ENCODE measurements at regions not wholly inside any gene's neighbourhood (a gene's known extent, or its start where the extent isn't known, plus 50 kb on each side); places are given as distances from the start of the nearest gene placed in this dataset.

DNA sequence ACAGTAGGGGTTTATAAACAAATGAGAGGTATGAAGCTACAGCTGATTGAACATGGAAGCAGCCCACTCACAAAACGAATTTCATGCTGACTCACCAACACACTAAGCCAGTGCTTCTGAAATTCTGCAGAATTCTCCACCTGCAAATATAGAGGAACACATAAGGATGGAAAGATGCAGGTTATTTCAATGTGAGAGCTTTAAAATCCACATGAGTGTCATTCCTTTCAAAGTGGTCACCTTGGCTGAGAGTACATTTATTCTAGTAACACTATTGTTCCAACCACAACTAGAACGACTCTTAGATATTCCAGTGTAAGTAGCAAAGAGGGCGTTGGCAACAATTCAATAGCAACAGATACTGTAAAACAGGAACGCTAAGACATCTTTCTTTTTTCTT is 189.9 kb upstream of the TSC22D2 start:
- Histone ChIP-seq H2AK5ac (ENCODE audit: low read depth, low read length) (no peak overlapping the region), H3K27me3 (replicated peaks in 1 of 4; ENCODE audit: control insufficient read depth in 3 of 4, extremely low read depth in 1 of 4, insufficient read depth in 3 of 4, low read length in 3 of 4) (peaks cover 0 to 7% (median 2%) of the 10 kb centered on the region in 4 experiments; a peak in 5 of 7 replicates), H3K18ac (ENCODE audit: extremely low read depth, low read length) (no peak overlapping the region), H3K4me2 (ENCODE audit: insufficient read depth in 1 of 2, low read depth in 2 of 2, low read length in 2 of 2) (no peak overlapping the region), H3K79me2 (ENCODE audit: control insufficient read depth in 1 of 2, insufficient read depth in 2 of 2, low read length in 2 of 2) (no peaks in the 10 kb centered on the region), H4K91ac (replicated peaks; ENCODE audit: insufficient read length, low read length) (no peak overlapping the region), H4K8ac (ENCODE audit: extremely low read depth, insufficient read depth, low read length) (no peak overlapping the region), H4K5ac (ENCODE audit: insufficient read length, low read depth, low read length) (no peak overlapping the region), H2BK12ac (ENCODE audit: low read depth, low read length) (no peak overlapping the region), H3K4me1 (replicated peaks in 1 of 4; ENCODE audit: control insufficient read depth in 3 of 4, insufficient read depth in 4 of 4, low read length in 3 of 4) (peaks cover 4 to 18% (median 10%) of the 10 kb centered on the region in 4 experiments; a peak in 6 of 7 replicates), H3K9me3 (ENCODE audit: insufficient read depth in 2 of 2, low read depth in 1 of 2, low read length in 1 of 2) (peaks cover 3 to 6% of the 10 kb centered on the region in 2 experiments; a peak in 3 of 4 replicates), H3K79me1 (ENCODE audit: low read depth, low read length) (no peaks in the 10 kb centered on the region; the same call in 1 of the 2 replicates), H3K14ac (ENCODE audit: insufficient read length) (no peak overlapping the region), H2BK20ac (ENCODE audit: low read length) (no peak overlapping the region), H2AFZ (ENCODE audit: low read length) (no peak overlapping the region), H2BK5ac (ENCODE audit: low read depth, low read length) (no peak overlapping the region), H3K4ac (replicated peaks; ENCODE audit: insufficient read length, low read depth, low read length) (no peak overlapping the region), H3K23ac (ENCODE audit: insufficient read length) (no peak overlapping the region), H3K56ac (replicated peaks; ENCODE audit: insufficient read length, low read depth, low read length) (no peak overlapping the region), H2BK15ac (ENCODE audit: low read length) (no peak overlapping the region), H3K27ac (ENCODE audit: low read depth, low read length) (no peak overlapping the region), H3K9ac (replicated peaks in 1 of 4; ENCODE audit: extremely low read depth in 1 of 4, low read depth in 3 of 4, low read length in 3 of 4) (no peak overlapping the region), H3K36me3 (ENCODE audit: control insufficient read depth in 2 of 4, insufficient read depth in 4 of 4, low read length in 3 of 4) (no peaks in the 10 kb centered on the region), H3K4me3 (ENCODE audit: extremely low read depth in 1 of 4, insufficient read depth in 2 of 4, low read depth in 3 of 4, low read length in 4 of 4) (no peak overlapping the region), H4K20me1 (replicated peaks in 1 of 2; ENCODE audit: control insufficient read depth in 1 of 2, insufficient read depth in 2 of 2, low read length in 2 of 2) (peaks cover 0 to 4% of the 10 kb centered on the region in 2 experiments), H3K23me2 (ENCODE audit: low read depth, low read length) (peaks cover 6% of the 10 kb centered on the region; the same call in 1 of the 2 replicates), H2BK120ac (replicated peaks; ENCODE audit: low read depth, low read length) (no peak overlapping the region)
- 94% methylated on average over 4 of the region's 4 CpGs; no CpG with 5 or more reads in 1 of the 2 experiments for WGBS, 2 experiments (ENCODE audit: extremely low coverage in 1 of 2, insufficient coverage in 1 of 2, insufficient read length in 1 of 2, insufficient replicate concordance in 2 of 2, low coverage in 1 of 2, low lambda C conversion rate in 2 of 2, missing lambda C conversion rate in 1 of 2)
- no peak for FAIRE-seq
- TF ChIP-seq RBBP5 (IDR thresholded peaks at IDR 0.05; ENCODE audit: borderline replicate concordance, low read depth, low read length) (no peak), KDM1A (IDR thresholded peaks at IDR 0.05; ENCODE audit: borderline replicate concordance, low read length) (no peak), GABPA (IDR thresholded peaks at IDR 0.05; ENCODE audit: borderline replicate concordance, insufficient read depth, low read length) (no peak)
- CTCF ChIA-PET (ENCODE audit: partially characterized antibody): interaction anchor here (0.6 to 6.8 kb wide), 8 partner anchors 16 to 452 kb away, joined by 3 to 75 read pairs (median 4); partner anchors contain the start of gene PFN2
- POLR2A ChIA-PET (ENCODE audit: partially characterized antibody): interaction anchor here (1.7 kb wide), 1 partner anchor 247 kb away, joined by 4 read pairs; the partner anchor contains the start of gene PFN2
- no peak for DNase-seq (ENCODE audit: low read depth in 1 of 2, low spot score in 2 of 2)
